AG09319 (cell line): ENCODE measurements at regions not wholly inside any gene's neighbourhood (a gene's known extent, or its start where the extent isn't known, plus 50 kb on each side); places are given as distances from the start of the nearest gene placed in this dataset.

ENCODE experiments used
- DNase-seq: peaks from one replicate; pipeline ENCODE4 v3.0.0-alpha.2; 2010; ENCODE audit warnings: low read depth; ENCODE audit errors: extremely low read depth
- CTCF ChIP-seq: IDR thresholded peaks from 2 replicates; pipeline ENCODE4 v1.5.1; 2011; ENCODE audit warnings: low read depth, mild to moderate bottlenecking, inconsistent platforms, low read length, moderate library complexity

GRCh38 chr2:111219285-111219684, 98.6 kb downstream of the BCL2L11 start:
- no peak for TF ChIP-seq CTCF
- no peak for DNase-seq

DNA sequence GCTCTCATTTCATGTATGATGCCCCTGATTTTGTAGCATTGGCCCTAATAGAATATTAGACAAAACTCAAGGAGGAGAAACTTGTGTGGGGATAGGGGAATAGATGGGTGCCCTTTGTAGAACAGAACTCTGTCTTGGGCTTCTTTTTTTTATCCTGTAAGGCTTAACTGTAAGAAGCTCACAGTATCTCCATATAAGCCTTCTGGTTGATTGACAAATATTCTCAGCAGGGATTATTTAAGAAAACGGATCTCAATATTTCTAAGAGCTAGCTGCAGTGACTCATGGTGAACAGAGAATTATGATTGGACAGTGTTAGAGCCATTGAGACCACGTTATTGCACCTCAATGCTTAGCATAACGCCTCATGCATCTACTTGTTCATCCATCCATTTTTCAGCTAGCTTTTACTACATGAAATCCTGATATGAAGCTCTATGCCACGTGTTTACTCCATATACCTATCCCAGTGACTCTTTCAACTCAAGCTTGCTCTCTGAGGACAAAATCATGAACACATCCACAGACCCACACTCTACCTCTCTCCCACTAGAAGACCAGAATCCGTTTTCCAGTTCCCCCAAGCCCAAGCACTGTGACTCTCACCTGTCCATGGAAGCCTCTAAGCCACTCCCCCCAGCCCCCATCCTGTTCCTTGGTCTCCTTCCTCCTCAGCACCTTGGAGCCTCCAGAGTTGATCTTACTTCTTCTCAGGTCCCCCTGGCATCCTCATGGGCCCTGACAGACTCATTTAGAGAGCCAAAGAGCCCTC, 99.2 kb downstream of the BCL2L11 start:
- no peak for DNase-seq
- TF ChIP-seq CTCF: no peak

- no peak for TF ChIP-seq CTCF
- no peak for DNase-seq
These were observed 100.2 kb downstream of the BCL2L11 start for GRCh38 chr2:111220962-111221361.

GRCh38 chr2:111221701-111222100, 101.0 kb downstream of the BCL2L11 start:
- no peak for DNase-seq
- no peak for TF ChIP-seq CTCF

- TF ChIP-seq CTCF: no peak
These were observed 101.6 kb downstream of the BCL2L11 start for GRCh38 chr2:111222204-111222866.

DNA sequence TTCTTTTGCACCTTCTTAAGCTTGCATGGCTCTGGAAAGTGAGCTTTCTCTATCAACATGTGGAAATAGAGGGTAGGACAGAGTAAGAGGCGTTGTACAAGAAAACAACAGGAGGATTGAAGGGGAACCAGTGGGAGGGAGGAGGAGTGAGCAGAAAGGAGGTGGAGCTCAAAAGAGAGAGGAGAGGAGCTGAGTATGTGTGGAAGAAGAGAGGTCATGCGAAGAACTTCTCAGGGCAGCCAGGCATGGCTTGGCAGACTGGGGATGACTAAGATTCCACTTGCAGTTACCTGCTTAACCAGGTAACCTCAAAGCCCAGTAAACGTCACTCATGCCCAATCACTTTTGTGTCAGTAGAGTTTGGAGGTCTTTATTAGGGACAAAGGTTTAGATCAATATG, 105.1 kb downstream of the BCL2L11 start:
- no peak for TF ChIP-seq CTCF
- no peak for DNase-seq

More at GRCh38 chr2:111222204-111222866, 101.6 kb downstream of the BCL2L11 start:
- no peak for DNase-seq

- TF ChIP-seq CTCF: no peak
These were observed 106.4 kb downstream of the BCL2L11 start for GRCh38 chr2:111226876-111227700.

More at GRCh38 chr2:111226876-111227700, 106.4 kb downstream of the BCL2L11 start:
- no peak for DNase-seq
